GM12873 (cell line): ENCODE measurements at regions not wholly inside any gene's neighbourhood (a gene's known extent, or its start where the extent isn't known, plus 50 kb on each side); places are given as distances from the start of the nearest gene placed in this dataset.

ENCODE experiments used
- TF ChIP-seq, protein P1 (sequence below): IDR thresholded peaks from 2 replicates; pipeline ENCODE4 v1.5.1; 2012; ENCODE audit warnings: low read depth, mild to moderate bottlenecking, moderate library complexity, low read length, control low read depth; ENCODE audit not compliant: insufficient read depth; ENCODE audit errors: missing control alignments

GRCh38 chr12:92297405-92297804 is 151.8 kb upstream of the BTG1 start:
- TF ChIP-seq, protein P1, sequence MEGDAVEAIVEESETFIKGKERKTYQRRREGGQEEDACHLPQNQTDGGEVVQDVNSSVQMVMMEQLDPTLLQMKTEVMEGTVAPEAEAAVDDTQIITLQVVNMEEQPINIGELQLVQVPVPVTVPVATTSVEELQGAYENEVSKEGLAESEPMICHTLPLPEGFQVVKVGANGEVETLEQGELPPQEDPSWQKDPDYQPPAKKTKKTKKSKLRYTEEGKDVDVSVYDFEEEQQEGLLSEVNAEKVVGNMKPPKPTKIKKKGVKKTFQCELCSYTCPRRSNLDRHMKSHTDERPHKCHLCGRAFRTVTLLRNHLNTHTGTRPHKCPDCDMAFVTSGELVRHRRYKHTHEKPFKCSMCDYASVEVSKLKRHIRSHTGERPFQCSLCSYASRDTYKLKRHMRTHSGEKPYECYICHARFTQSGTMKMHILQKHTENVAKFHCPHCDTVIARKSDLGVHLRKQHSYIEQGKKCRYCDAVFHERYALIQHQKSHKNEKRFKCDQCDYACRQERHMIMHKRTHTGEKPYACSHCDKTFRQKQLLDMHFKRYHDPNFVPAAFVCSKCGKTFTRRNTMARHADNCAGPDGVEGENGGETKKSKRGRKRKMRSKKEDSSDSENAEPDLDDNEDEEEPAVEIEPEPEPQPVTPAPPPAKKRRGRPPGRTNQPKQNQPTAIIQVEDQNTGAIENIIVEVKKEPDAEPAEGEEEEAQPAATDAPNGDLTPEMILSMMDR = no peak

DNA sequence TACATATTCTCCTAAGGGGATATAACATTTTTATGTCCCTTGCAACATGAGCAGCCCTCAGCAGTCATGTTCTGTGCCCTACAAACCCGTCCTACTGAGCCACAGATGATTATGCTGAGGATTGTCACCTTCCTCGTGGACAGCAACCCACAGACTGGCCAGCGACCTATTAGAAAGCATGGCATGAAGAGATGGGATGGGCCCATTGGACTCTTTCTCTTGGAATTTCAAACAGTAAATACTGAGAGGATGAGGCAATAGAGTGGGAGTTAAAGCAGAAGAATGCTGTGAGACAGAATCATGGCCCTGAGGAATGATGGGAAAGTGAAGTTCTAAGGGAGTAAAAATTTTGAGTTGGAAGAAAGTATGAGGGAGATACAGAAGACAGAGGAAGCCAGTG is 149.9 kb upstream of the BTG1 start:
- TF ChIP-seq, protein P1 = no peak

GRCh38 chr12:92294676-92295440 is 149.2 kb upstream of the BTG1 start:
- TF ChIP-seq, protein P1 = no peak

GRCh38 chr12:92292016-92292415 is 146.4 kb upstream of the BTG1 start:
- TF ChIP-seq, protein P1 = no peak

- TF ChIP-seq, protein P1 = no peak
Observed at GRCh38 chr12:92290886-92291285, 145.2 kb upstream of the BTG1 start.

GRCh38 chr12:92290350-92290695 is 144.7 kb upstream of the BTG1 start:
- TF ChIP-seq, protein P1 = no peak

GRCh38 chr12:92289629-92290349 is 144.1 kb upstream of the BTG1 start:
- TF ChIP-seq, protein P1 = no peak
